Endodermal cell (in vitro differentiated cells): ENCODE measurements at regions not wholly inside any gene's neighbourhood (a gene's known extent, or its start where the extent isn't known, plus 50 kb on each side); places are given as distances from the start of the nearest gene placed in this dataset.

Experiments used
- DNase-seq: peaks from one replicate; pipeline ENCODE4 v3.0.0-alpha.2; 2017
- H3K27ac ChIP-seq: 2 replicates; pipeline ENCODE4 v1.5.1; 2013; ENCODE audit warnings: mild to moderate bottlenecking, low read depth, low read length, moderate library complexity
- H3K27me3 ChIP-seq: 2 replicates; pipeline ENCODE4 v1.6.1; 2013; ENCODE audit warnings: mild to moderate bottlenecking, low read length, moderate library complexity; ENCODE audit not compliant: insufficient read depth, control insufficient read depth, poor library complexity, severe bottlenecking
- H3K36me3 ChIP-seq: 2 replicates; pipeline ENCODE4 v1.7.0; 2013; ENCODE audit warnings: mild to moderate bottlenecking, low read length, moderate library complexity; ENCODE audit not compliant: control insufficient read depth, insufficient read depth
- H3K4me1 ChIP-seq: one replicate; pipeline ENCODE4 v1.7.0; 2013; ENCODE audit warnings: low read length; ENCODE audit not compliant: control insufficient read depth, insufficient read depth
- H3K4me3 ChIP-seq: 2 replicates; pipeline ENCODE4 v1.5.1; 2013; ENCODE audit warnings: mild to moderate bottlenecking, low read length, moderate library complexity
- H3K9ac ChIP-seq: 2 replicates; pipeline ENCODE4 v1.6.1; 2013; ENCODE audit warnings: mild to moderate bottlenecking, low read length, moderate library complexity; ENCODE audit not compliant: poor library complexity, severe bottlenecking; ENCODE audit errors: extremely low read depth
- H3K9me3 ChIP-seq: 2 replicates; pipeline ENCODE4 v1.6.1; 2013; ENCODE audit warnings: mild to moderate bottlenecking, low read length, moderate library complexity; ENCODE audit not compliant: control insufficient read depth
- H3K27ac Mint-ChIP-seq: 2 replicates; pipeline ENCODE4 v1.8.0; 2020; ENCODE audit warnings: mixed read lengths
- H3K27me3 Mint-ChIP-seq: 2 replicates; pipeline ENCODE4 v1.8.0; 2021; ENCODE audit warnings: mild to moderate bottlenecking, mixed read lengths; ENCODE audit not compliant: insufficient read depth
- H3K36me3 Mint-ChIP-seq: 2 replicates; pipeline ENCODE4 v1.8.0; 2020; ENCODE audit warnings: low read depth, mixed read lengths
- H3K4me1 Mint-ChIP-seq: 2 replicates; pipeline ENCODE4 v1.8.0; 2020; ENCODE audit warnings: mixed read lengths
- H3K4me3 Mint-ChIP-seq: 2 replicates; pipeline ENCODE4 v1.8.0; 2020; ENCODE audit warnings: mild to moderate bottlenecking, moderate library complexity, mixed read lengths
- H3K9me3 Mint-ChIP-seq: 2 replicates; pipeline ENCODE4 v1.8.0; 2020; ENCODE audit warnings: mild to moderate bottlenecking, mixed read lengths
- WGBS, 2 experiments: methylation state at CpG; one replicate each; pipeline versions ENCODE4 v1.1.5 to v1.1.7; 2013; ENCODE audit warnings: missing lambda C conversion rate in 2 of 2, mixed read lengths in 1 of 2; ENCODE audit not compliant: insufficient coverage in 1 of 2, insufficient read length in 1 of 2; 5-methylcytosine and 5-hydroxymethylcytosine counted together
- TF ChIP-seq, protein P1 (sequence below): fragments of 200-600 bp; sonication (generic); conservative IDR thresholded peaks from 2 replicates; pipeline ENCODE4 v1.5.0; 2021; ENCODE audit warnings: antibody characterized with exemption, mild to moderate bottlenecking

DNA sequence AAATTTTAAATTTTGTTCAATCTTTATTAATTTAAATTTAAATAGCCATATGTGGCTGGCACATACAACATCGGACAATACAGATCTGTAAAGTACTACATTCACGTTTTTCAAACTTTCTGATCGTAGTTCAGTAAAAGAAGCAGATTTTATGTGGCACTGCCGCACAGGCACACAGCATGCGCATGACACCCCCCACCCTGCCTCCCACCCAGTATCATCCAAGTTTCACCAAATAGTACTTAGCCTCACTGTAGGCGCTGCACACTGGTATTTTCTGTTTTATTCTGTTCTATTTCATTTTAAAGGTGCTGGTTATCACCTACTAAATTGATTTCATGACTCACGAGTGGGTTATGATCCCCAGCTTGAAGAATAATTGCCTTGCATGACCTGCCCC, 159.9 kb downstream of the HIPK3 start:
- H3K4me3 ChIP-seq, result no peak overlapping the region
- no peak for DNase-seq
- Mint-ChIP-seq H3K9me3 (no peaks in the 10 kb centered on the region), H3K27me3 (no peaks in the 10 kb centered on the region), H3K4me1 (peaks cover 2% of the 10 kb centered on the region), H3K27ac (no peak overlapping the region), H3K4me3 (no peak overlapping the region), H3K36me3 (no peaks in the 10 kb centered on the region)
- H3K9me3 ChIP-seq, result no peaks in the 10 kb centered on the region
- no peaks in the 10 kb centered on the region for H3K27me3 ChIP-seq
- TF ChIP-seq, protein P1, sequence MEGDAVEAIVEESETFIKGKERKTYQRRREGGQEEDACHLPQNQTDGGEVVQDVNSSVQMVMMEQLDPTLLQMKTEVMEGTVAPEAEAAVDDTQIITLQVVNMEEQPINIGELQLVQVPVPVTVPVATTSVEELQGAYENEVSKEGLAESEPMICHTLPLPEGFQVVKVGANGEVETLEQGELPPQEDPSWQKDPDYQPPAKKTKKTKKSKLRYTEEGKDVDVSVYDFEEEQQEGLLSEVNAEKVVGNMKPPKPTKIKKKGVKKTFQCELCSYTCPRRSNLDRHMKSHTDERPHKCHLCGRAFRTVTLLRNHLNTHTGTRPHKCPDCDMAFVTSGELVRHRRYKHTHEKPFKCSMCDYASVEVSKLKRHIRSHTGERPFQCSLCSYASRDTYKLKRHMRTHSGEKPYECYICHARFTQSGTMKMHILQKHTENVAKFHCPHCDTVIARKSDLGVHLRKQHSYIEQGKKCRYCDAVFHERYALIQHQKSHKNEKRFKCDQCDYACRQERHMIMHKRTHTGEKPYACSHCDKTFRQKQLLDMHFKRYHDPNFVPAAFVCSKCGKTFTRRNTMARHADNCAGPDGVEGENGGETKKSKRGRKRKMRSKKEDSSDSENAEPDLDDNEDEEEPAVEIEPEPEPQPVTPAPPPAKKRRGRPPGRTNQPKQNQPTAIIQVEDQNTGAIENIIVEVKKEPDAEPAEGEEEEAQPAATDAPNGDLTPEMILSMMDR, result no peak
- H3K36me3 ChIP-seq, result no peaks in the 10 kb centered on the region
- no peaks in the 10 kb centered on the region for H3K4me1 ChIP-seq
- H3K27ac ChIP-seq, result no peak overlapping the region
- no peak overlapping the region for H3K9ac ChIP-seq
- 90 to 96% methylated on average over 4 to 7 of the region's 7 CpGs for WGBS, 2 experiments

- TF ChIP-seq, protein P1, result no peak
- 100% methylated on average over 2 of the region's 4 CpGs; no CpG with 5 or more reads in 1 of the 2 experiments for WGBS, 2 experiments
- no peak overlapping the region for H3K27ac Mint-ChIP-seq
- Histone ChIP-seq H3K27ac (no peak overlapping the region), H3K9ac (no peak overlapping the region), H3K27me3 (peaks cover 5% of the 10 kb centered on the region), H3K4me1 (no peaks in the 10 kb centered on the region), H3K36me3 (no peaks in the 10 kb centered on the region), H3K4me3 (no peak overlapping the region), H3K9me3 (no peaks in the 10 kb centered on the region)
- peaks cover 2% of the 10 kb centered on the region for H3K27me3 Mint-ChIP-seq
- no peak overlapping the region for H3K4me3 Mint-ChIP-seq
- no peaks in the 10 kb centered on the region for H3K36me3 Mint-ChIP-seq
- no peak for DNase-seq
- no peaks in the 10 kb centered on the region for H3K4me1 Mint-ChIP-seq
- H3K9me3 Mint-ChIP-seq, result no peaks in the 10 kb centered on the region
Observed at GRCh38 chr11:33413301-33413700, 156.1 kb downstream of the HIPK3 start.

GRCh38 chr11:33412241-33412640, 155.1 kb downstream of the HIPK3 start:
- no peaks in the 10 kb centered on the region for H3K9me3 Mint-ChIP-seq
- no peak overlapping the region for H3K4me3 ChIP-seq
- H3K27ac Mint-ChIP-seq, result no peak overlapping the region
- H3K36me3 Mint-ChIP-seq, result no peaks in the 10 kb centered on the region
- peaks cover 7% of the 10 kb centered on the region for H3K4me1 Mint-ChIP-seq
- H3K36me3 ChIP-seq, result no peaks in the 10 kb centered on the region
- H3K9ac ChIP-seq, result no peak overlapping the region
- no peaks in the 10 kb centered on the region for H3K4me1 ChIP-seq
- peaks cover 5% of the 10 kb centered on the region for H3K27me3 ChIP-seq
- peaks cover 2% of the 10 kb centered on the region for H3K27me3 Mint-ChIP-seq
- TF ChIP-seq, protein P1, result no peak
- no peaks in the 10 kb centered on the region for H3K9me3 ChIP-seq
- H3K27ac ChIP-seq, result no peak overlapping the region
- no peak for DNase-seq
- no peak overlapping the region for H3K4me3 Mint-ChIP-seq
